ENCODE measurements at regions not wholly inside any gene's neighbourhood (a gene's known extent, or its start where the extent isn't known, plus 50 kb on each side); places are given as distances from the start of the nearest gene placed in this dataset.

DNA sequence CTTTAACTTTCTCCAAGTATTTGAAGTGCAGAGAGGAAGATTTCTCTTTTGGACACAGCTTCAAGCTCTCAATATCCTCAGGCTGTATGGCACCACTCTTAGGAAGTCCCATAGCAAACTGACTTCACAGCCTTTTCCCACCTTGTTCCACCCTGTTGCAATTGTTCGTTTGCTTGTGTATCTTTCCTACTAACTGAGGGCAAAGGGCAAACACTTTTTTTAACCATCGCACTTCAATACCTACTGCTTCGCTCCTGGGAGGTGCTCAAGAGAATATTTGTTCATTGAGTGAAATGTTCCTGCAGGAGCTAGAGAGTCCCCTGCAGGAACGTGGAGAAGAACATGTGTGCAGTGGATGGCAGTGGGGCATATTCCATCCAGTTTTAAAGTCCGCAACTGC lies 638.6 kb downstream of the BCOR start:
- no peak overlapping the region for H3K4me3 ChIP-seq (ENCODE audit: low read depth, low read length)
- no peak for DNase-seq (ENCODE audit: low read depth)
- ChIA-PET CTCF (no interaction called here), POLR2A (no interaction called here)
- H3K36me3 ChIP-seq (ENCODE audit: control insufficient read depth, insufficient read depth, low read length), result no peaks in the 10 kb centered on the region
- H3K27me3 ChIP-seq (ENCODE audit: control insufficient read depth, insufficient read depth, low read length), result no peaks in the 10 kb centered on the region
- TF ChIP-seq CTCF (IDR thresholded peaks at IDR 0.05; ENCODE audit: insufficient read depth, low read depth, low read length), result no peak

- no peak for DNase-seq (ENCODE audit: low read depth)
- CTCF ChIA-PET, result no interaction called here
- TF ChIP-seq CTCF (IDR thresholded peaks at IDR 0.05; ENCODE audit: insufficient read depth, low read depth, low read length), result no peak
- no peaks in the 10 kb centered on the region for H3K27me3 ChIP-seq (ENCODE audit: control insufficient read depth, insufficient read depth, low read length)
- no peaks in the 10 kb centered on the region for H3K36me3 ChIP-seq (ENCODE audit: control insufficient read depth, insufficient read depth, low read length)
- H3K4me3 ChIP-seq (ENCODE audit: low read depth, low read length), result no peak overlapping the region
- POLR2A ChIA-PET, result no interaction called here
These were observed 637.8 kb downstream of the BCOR start for GRCh38 chrX:39459952-39460351.

GRCh38 chrX:39460499-39460898 lies 637.3 kb downstream of the BCOR start:
- TF ChIP-seq CTCF (IDR thresholded peaks at IDR 0.05; ENCODE audit: insufficient read depth, low read depth, low read length), result no peak
- CTCF ChIA-PET, result no interaction called here
- no peaks in the 10 kb centered on the region for H3K27me3 ChIP-seq (ENCODE audit: control insufficient read depth, insufficient read depth, low read length)
- no peaks in the 10 kb centered on the region for H3K36me3 ChIP-seq (ENCODE audit: control insufficient read depth, insufficient read depth, low read length)
- POLR2A ChIA-PET, result no interaction called here
- no peak overlapping the region for H3K4me3 ChIP-seq (ENCODE audit: low read depth, low read length)
- no peak for DNase-seq (ENCODE audit: low read depth)

GRCh38 chrX:39462835-39463234 lies 634.9 kb downstream of the BCOR start:
- H3K27me3 ChIP-seq (ENCODE audit: control insufficient read depth, insufficient read depth, low read length), result no peaks in the 10 kb centered on the region
- no peaks in the 10 kb centered on the region for H3K36me3 ChIP-seq (ENCODE audit: control insufficient read depth, insufficient read depth, low read length)
- no peak for DNase-seq (ENCODE audit: low read depth)
- ChIA-PET POLR2A (no interaction called here), CTCF (no interaction called here)
- TF ChIP-seq CTCF (IDR thresholded peaks at IDR 0.05; ENCODE audit: insufficient read depth, low read depth, low read length), result no peak
- no peak overlapping the region for H3K4me3 ChIP-seq (ENCODE audit: low read depth, low read length)

DNA sequence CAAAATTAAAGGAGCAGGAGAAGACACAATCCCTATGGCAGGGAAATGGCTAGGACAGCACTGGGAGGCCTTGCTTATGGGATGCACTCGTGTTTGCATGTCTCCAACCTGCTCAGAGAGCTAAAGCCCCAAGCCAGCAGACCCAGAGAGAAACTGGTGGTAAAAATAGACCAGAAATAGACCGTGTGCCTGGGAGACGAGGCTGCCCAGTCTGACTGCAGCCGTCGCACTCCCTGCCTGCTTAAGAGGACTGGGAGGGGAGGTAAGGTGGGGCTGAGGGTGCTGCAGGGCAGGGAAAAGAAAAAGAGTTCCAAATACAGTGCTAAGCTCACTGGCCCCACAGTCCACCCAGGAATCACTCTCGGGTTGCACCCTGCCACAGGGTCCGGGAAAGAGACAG lies 633.5 kb downstream of the BCOR start:
- CTCF ChIA-PET, result no interaction called here
- no peak for TF ChIP-seq CTCF (IDR thresholded peaks at IDR 0.05; ENCODE audit: insufficient read depth, low read depth, low read length)

More for the DNA sequence above, 633.5 kb downstream of the BCOR start:
- Histone ChIP-seq H3K4me3 (ENCODE audit: low read depth, low read length) (no peak overlapping the region), H3K27me3 (ENCODE audit: control insufficient read depth, insufficient read depth, low read length) (no peaks in the 10 kb centered on the region), H3K36me3 (ENCODE audit: control insufficient read depth, insufficient read depth, low read length) (no peaks in the 10 kb centered on the region)
- POLR2A ChIA-PET, result no interaction called here
- no peak for DNase-seq (ENCODE audit: low read depth)

Measured in BJ (cell line).